ENCODE measurements at regions not wholly inside any gene's neighbourhood (a gene's known extent, or its start where the extent isn't known, plus 50 kb on each side); places are given as distances from the start of the nearest gene placed in this dataset.

DNA sequence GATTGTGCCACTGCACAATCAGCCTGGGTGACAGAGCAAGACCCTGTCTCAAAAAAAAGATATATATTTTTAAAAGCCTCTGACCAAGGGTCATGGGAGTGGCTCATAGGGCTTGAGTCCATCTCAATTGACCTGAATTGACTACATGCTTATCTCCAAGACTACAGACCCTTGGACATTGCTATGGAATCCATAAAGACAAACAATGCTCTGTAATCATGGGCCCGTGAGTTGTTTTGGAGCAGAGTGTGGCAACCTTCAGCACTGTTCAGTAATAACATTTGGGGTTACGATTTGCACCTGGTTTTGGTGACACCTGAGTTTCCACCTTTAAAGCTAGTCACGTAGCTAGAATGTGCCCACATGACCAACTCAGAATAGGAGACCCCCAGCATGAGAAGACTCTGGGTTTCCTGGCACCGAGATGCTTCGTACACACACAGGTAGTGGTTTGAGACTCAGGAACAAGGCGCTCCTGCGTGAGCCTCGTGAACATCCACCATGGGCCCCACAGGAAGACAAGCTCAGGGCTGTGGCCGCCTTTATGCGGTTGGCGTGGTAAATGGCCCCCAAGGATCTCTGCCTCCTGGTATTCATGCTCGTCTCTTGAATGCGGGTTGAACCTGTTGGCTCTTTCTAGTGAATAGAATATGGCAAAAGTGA is 66.6 kb upstream of the RPH3AL start (continued):
- TF ChIP-seq, protein P1, sequence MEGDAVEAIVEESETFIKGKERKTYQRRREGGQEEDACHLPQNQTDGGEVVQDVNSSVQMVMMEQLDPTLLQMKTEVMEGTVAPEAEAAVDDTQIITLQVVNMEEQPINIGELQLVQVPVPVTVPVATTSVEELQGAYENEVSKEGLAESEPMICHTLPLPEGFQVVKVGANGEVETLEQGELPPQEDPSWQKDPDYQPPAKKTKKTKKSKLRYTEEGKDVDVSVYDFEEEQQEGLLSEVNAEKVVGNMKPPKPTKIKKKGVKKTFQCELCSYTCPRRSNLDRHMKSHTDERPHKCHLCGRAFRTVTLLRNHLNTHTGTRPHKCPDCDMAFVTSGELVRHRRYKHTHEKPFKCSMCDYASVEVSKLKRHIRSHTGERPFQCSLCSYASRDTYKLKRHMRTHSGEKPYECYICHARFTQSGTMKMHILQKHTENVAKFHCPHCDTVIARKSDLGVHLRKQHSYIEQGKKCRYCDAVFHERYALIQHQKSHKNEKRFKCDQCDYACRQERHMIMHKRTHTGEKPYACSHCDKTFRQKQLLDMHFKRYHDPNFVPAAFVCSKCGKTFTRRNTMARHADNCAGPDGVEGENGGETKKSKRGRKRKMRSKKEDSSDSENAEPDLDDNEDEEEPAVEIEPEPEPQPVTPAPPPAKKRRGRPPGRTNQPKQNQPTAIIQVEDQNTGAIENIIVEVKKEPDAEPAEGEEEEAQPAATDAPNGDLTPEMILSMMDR (CRISPR knock-in tag; IDR thresholded peaks at IDR 0.05) = no peak
- TF ChIP-seq RFX3 (CRISPR knock-in tag; IDR thresholded peaks at IDR 0.05) = peak; percentile 28; the same call in 1 of the 2 replicates
- TF ChIP-seq ZNF724P (CRISPR knock-in tag; IDR thresholded peaks at IDR 0.05; ENCODE audit: borderline replicate concordance) = no peak
- 0 out of 2 replicates have a peak, but pooled peaks have one; percentile 29 for TF ChIP-seq ZNF644 (CRISPR knock-in tag; IDR thresholded peaks at IDR 0.05; ENCODE audit: low read depth)
- no peak for TF ChIP-seq ERF (CRISPR knock-in tag; IDR thresholded peaks at IDR 0.05)
- no peak for TF ChIP-seq ZKSCAN8 (CRISPR knock-in tag; IDR thresholded peaks at IDR 0.05; ENCODE audit: borderline replicate concordance)
- TF ChIP-seq ETV5 (CRISPR knock-in tag; IDR thresholded peaks at IDR 0.05; ENCODE audit: borderline replicate concordance) = no peak
- TF ChIP-seq ZNF570 (CRISPR knock-in tag; IDR thresholded peaks at IDR 0.05; ENCODE audit: borderline replicate concordance) = no peak
- TF ChIP-seq, protein P2, sequence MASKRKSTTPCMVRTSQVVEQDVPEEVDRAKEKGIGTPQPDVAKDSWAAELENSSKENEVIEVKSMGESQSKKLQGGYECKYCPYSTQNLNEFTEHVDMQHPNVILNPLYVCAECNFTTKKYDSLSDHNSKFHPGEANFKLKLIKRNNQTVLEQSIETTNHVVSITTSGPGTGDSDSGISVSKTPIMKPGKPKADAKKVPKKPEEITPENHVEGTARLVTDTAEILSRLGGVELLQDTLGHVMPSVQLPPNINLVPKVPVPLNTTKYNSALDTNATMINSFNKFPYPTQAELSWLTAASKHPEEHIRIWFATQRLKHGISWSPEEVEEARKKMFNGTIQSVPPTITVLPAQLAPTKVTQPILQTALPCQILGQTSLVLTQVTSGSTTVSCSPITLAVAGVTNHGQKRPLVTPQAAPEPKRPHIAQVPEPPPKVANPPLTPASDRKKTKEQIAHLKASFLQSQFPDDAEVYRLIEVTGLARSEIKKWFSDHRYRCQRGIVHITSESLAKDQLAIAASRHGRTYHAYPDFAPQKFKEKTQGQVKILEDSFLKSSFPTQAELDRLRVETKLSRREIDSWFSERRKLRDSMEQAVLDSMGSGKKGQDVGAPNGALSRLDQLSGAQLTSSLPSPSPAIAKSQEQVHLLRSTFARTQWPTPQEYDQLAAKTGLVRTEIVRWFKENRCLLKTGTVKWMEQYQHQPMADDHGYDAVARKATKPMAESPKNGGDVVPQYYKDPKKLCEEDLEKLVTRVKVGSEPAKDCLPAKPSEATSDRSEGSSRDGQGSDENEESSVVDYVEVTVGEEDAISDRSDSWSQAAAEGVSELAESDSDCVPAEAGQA (IDR thresholded peaks at IDR 0.05; ENCODE audit: low read depth) = no peak
- TF ChIP-seq, protein P2 (CRISPR knock-in tag; IDR thresholded peaks at IDR 0.05; ENCODE audit: borderline replicate concordance) = no peak
- TF ChIP-seq ZSCAN25 (CRISPR knock-in tag; IDR thresholded peaks at IDR 0.05) = 0 out of 2 replicates have a peak, but pooled peaks have one; percentile 21
- TF ChIP-seq, protein P3, sequence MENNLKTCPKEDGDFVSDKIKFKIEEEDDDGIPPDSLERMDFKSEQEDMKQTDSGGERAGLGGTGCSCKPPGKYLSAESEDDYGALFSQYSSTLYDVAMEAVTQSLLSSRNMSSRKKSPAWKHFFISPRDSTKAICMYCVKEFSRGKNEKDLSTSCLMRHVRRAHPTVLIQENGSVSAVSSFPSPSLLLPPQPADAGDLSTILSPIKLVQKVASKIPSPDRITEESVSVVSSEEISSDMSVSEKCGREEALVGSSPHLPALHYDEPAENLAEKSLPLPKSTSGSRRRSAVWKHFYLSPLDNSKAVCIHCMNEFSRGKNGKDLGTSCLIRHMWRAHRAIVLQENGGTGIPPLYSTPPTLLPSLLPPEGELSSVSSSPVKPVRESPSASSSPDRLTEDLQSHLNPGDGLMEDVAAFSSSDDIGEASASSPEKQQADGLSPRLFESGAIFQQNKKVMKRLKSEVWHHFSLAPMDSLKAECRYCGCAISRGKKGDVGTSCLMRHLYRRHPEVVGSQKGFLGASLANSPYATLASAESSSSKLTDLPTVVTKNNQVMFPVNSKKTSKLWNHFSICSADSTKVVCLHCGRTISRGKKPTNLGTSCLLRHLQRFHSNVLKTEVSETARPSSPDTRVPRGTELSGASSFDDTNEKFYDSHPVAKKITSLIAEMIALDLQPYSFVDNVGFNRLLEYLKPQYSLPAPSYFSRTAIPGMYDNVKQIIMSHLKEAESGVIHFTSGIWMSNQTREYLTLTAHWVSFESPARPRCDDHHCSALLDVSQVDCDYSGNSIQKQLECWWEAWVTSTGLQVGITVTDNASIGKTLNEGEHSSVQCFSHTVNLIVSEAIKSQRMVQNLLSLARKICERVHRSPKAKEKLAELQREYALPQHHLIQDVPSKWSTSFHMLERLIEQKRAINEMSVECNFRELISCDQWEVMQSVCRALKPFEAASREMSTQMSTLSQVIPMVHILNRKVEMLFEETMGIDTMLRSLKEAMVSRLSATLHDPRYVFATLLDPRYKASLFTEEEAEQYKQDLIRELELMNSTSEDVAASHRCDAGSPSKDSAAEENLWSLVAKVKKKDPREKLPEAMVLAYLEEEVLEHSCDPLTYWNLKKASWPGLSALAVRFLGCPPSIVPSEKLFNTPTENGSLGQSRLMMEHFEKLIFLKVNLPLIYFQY (CRISPR knock-in tag; IDR thresholded peaks at IDR 0.05; ENCODE audit: borderline replicate concordance) = no peak
- TF ChIP-seq, protein P4, sequence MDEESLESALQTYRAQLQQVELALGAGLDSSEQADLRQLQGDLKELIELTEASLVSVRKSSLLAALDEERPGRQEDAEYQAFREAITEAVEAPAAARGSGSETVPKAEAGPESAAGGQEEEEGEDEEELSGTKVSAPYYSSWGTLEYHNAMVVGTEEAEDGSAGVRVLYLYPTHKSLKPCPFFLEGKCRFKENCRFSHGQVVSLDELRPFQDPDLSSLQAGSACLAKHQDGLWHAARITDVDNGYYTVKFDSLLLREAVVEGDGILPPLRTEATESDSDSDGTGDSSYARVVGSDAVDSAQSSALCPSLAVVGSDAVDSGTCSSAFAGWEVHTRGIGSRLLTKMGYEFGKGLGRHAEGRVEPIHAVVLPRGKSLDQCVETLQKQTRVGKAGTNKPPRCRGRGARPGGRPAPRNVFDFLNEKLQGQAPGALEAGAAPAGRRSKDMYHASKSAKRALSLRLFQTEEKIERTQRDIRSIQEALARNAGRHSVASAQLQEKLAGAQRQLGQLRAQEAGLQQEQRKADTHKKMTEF (CRISPR knock-in tag; IDR thresholded peaks at IDR 0.05) = no peak
- peak; percentile 82 for TF ChIP-seq HNF4G (IDR thresholded peaks at IDR 0.05; ENCODE audit: borderline replicate concordance, low read depth, low read length)
- 0 out of 2 replicates have a peak, but pooled peaks have one; percentile 22 for TF ChIP-seq HNF4G (CRISPR knock-in tag; IDR thresholded peaks at IDR 0.05; ENCODE audit: borderline replicate concordance, low read depth)

Data from HepG2 (cell line).